BLaER1 treated with 17β-estradiol and CSF1 and Interleukin-3, amounts not matched to agents 10 nM and 100 nM (cell line): ENCODE measurements at regions not wholly inside any gene's neighbourhood (a gene's known extent, or its start where the extent isn't known, plus 50 kb on each side); places are given as distances from the start of the nearest gene placed in this dataset.
"Not testable (repeated sequence)": the region's sequence is repeated elsewhere in the genome, so short reads cannot be mapped to it uniquely, and the experiment has no call there.

Experiments used
- H3K27ac ChIP-seq, 11 experiments: shearing (Covaris generic); formaldehyde crosslinking; 2 replicates each; pipeline ENCODE4 v1.8.1; 2022
- H3K27me3 ChIP-seq, 11 experiments: shearing (Covaris generic); formaldehyde crosslinking; 2 replicates each; pipeline ENCODE4 v1.8.1; 2022
- H3K36me3 ChIP-seq, 11 experiments: shearing (Covaris generic); formaldehyde crosslinking; 2 replicates each; pipeline ENCODE4 v1.8.1; 2022
- H3K4me1 ChIP-seq, 10 experiments: shearing (Covaris generic); formaldehyde crosslinking; 2 replicates each; pipeline ENCODE4 v1.8.1; 2022
- H3K4me2 ChIP-seq, 11 experiments: shearing (Covaris generic); formaldehyde crosslinking; 2 replicates each; pipeline ENCODE4 v1.8.1; 2022
- H3K4me3 ChIP-seq, 10 experiments: shearing (Covaris generic); formaldehyde crosslinking; 2 replicates each; pipeline ENCODE4 v1.8.1; 2022
- H3K9ac ChIP-seq, 11 experiments: shearing (Covaris generic); formaldehyde crosslinking; 2 replicates each; pipeline ENCODE4 v1.8.1; 2022
- H3K9me3 ChIP-seq, 11 experiments: shearing (Covaris generic); formaldehyde crosslinking; replicated peaks in 1 of 11; 2 replicates each; pipeline ENCODE4 v1.8.1; 2022
- H4K20me1 ChIP-seq, 11 experiments: shearing (Covaris generic); formaldehyde crosslinking; 2 replicates each; pipeline ENCODE4 v1.8.1; 2022
- Cebpa-rat ChIP-seq, 11 experiments: shearing (Covaris generic); IDR thresholded peaks; 2 replicates each; pipeline ENCODE4 v1.8.1; 2022

- H3K4me1 ChIP-seq: peaks cover 5 to 28% (median 17%) of the 10 kb centered on the region in 10 experiments; a peak in 16 of 20 replicates
- no peak overlapping the region for H3K27ac ChIP-seq
- no peaks in the 10 kb centered on the region for H3K36me3 ChIP-seq
- no peaks in the 10 kb centered on the region for H3K27me3 ChIP-seq
- peaks cover 0 to 17% (median 11%) of the 10 kb centered on the region in 11 experiments; a peak in 11 of 22 replicates for H3K9me3 ChIP-seq
- no peak for TF ChIP-seq Cebpa-rat (IDR thresholded peaks at IDR 0.05)
- H3K9ac ChIP-seq: no peak overlapping the region
- H3K4me3 ChIP-seq: no peak overlapping the region
- H3K4me2 ChIP-seq: peak overlapping the region; percentile 13 to 56 (median 44); a peak in 20 of 22 replicates
- H4K20me1 ChIP-seq: no peaks in the 10 kb centered on the region
Measured at GRCh38 chr6:119749335-119749734, 399.8 kb upstream of the MAN1A1 start.

GRCh38 chr6:119748535-119748934, 399.0 kb upstream of the MAN1A1 start:
- H4K20me1 ChIP-seq, H3K36me3 ChIP-seq, H3K4me3 ChIP-seq, H3K27ac ChIP-seq, H3K27me3 ChIP-seq, H3K9ac ChIP-seq: not testable (repeated sequence)
- H3K4me1 ChIP-seq: peaks cover 5 to 28% (median 17%) of the 10 kb centered on the region in 10 experiments; a peak in 16 of 20 replicates
- peak overlapping the region; percentile 13 to 56 (median 44); a peak in 13 of 22 replicates for H3K4me2 ChIP-seq
- peaks cover 0 to 17% (median 11%) of the 10 kb centered on the region in 11 experiments; a peak in 11 of 22 replicates for H3K9me3 ChIP-seq

- TF ChIP-seq Cebpa-rat (IDR thresholded peaks at IDR 0.05): no peak
- Histone ChIP-seq H3K9ac (no peak overlapping the region), H3K4me2 (peak overlapping the region in 2 of 11 experiments; percentile 38 to 47; a peak in 4 of 22 replicates), H3K36me3 (no peaks in the 10 kb centered on the region), H3K4me3 (no peak overlapping the region), H3K27me3 (no peaks in the 10 kb centered on the region), H3K27ac (no peak overlapping the region), H4K20me1 (no peaks in the 10 kb centered on the region), H3K9me3 (no peaks in the 10 kb centered on the region), H3K4me1 (no peaks in the 10 kb centered on the region)
Measured at GRCh38 chr6:119742188-119742803, 392.7 kb upstream of the MAN1A1 start.

GRCh38 chr6:119739769-119740168, 390.2 kb upstream of the MAN1A1 start:
- Histone ChIP-seq H3K9ac (no peak overlapping the region), H3K4me1 (no peaks in the 10 kb centered on the region), H3K4me2 (no peak overlapping the region), H3K4me3 (no peak overlapping the region), H3K9me3 (no peaks in the 10 kb centered on the region), H4K20me1 (no peaks in the 10 kb centered on the region), H3K27ac (no peak overlapping the region), H3K27me3 (no peaks in the 10 kb centered on the region), H3K36me3 (no peaks in the 10 kb centered on the region)
- TF ChIP-seq Cebpa-rat (IDR thresholded peaks at IDR 0.05): no peak

GRCh38 chr6:119738425-119738824, 388.9 kb upstream of the MAN1A1 start:
- no peaks in the 10 kb centered on the region for H3K9me3 ChIP-seq
- H3K9ac ChIP-seq: no peak overlapping the region
- H3K36me3 ChIP-seq: no peaks in the 10 kb centered on the region
- TF ChIP-seq Cebpa-rat (IDR thresholded peaks at IDR 0.05): no peak
- H3K27ac ChIP-seq: no peak overlapping the region
- H3K27me3 ChIP-seq: no peaks in the 10 kb centered on the region
- no peak overlapping the region for H3K4me3 ChIP-seq
- H4K20me1 ChIP-seq: no peaks in the 10 kb centered on the region
- no peaks in the 10 kb centered on the region for H3K4me1 ChIP-seq
- no peak overlapping the region for H3K4me2 ChIP-seq

- H3K9ac ChIP-seq: no peak overlapping the region
- TF ChIP-seq Cebpa-rat (IDR thresholded peaks at IDR 0.05): no peak
- no peak overlapping the region for H3K4me3 ChIP-seq
- H3K27ac ChIP-seq: no peak overlapping the region
- H3K9me3 ChIP-seq: no peaks in the 10 kb centered on the region
- no peaks in the 10 kb centered on the region for H3K36me3 ChIP-seq
- H3K4me2 ChIP-seq: no peak overlapping the region
- no peaks in the 10 kb centered on the region for H3K4me1 ChIP-seq
- H4K20me1 ChIP-seq: no peaks in the 10 kb centered on the region
- H3K27me3 ChIP-seq: no peaks in the 10 kb centered on the region
Measured at GRCh38 chr6:119736296-119737021, 386.9 kb upstream of the MAN1A1 start.

- no peaks in the 10 kb centered on the region for H4K20me1 ChIP-seq
- no peak overlapping the region for H3K4me3 ChIP-seq
- no peak overlapping the region for H3K27ac ChIP-seq
- no peaks in the 10 kb centered on the region for H3K4me1 ChIP-seq
- H3K36me3 ChIP-seq: no peaks in the 10 kb centered on the region
- H3K27me3 ChIP-seq: no peaks in the 10 kb centered on the region
- H3K9me3 ChIP-seq: no peaks in the 10 kb centered on the region
- TF ChIP-seq Cebpa-rat (IDR thresholded peaks at IDR 0.05): no peak
- no peak overlapping the region for H3K9ac ChIP-seq
- H3K4me2 ChIP-seq: no peak overlapping the region
Measured at GRCh38 chr6:119735530-119735929, 386.0 kb upstream of the MAN1A1 start.

- TF ChIP-seq Cebpa-rat (IDR thresholded peaks at IDR 0.05): no peak
- no peaks in the 10 kb centered on the region for H3K27me3 ChIP-seq
- no peaks in the 10 kb centered on the region for H3K9me3 ChIP-seq
- no peak overlapping the region for H3K4me2 ChIP-seq
- no peak overlapping the region for H3K4me3 ChIP-seq
- H3K4me1 ChIP-seq: no peaks in the 10 kb centered on the region
- no peaks in the 10 kb centered on the region for H4K20me1 ChIP-seq
- H3K9ac ChIP-seq: no peak overlapping the region
- H3K27ac ChIP-seq: no peak overlapping the region
- no peaks in the 10 kb centered on the region for H3K36me3 ChIP-seq
Measured at GRCh38 chr6:119734227-119734626, 384.7 kb upstream of the MAN1A1 start.

GRCh38 chr6:119728935-119729334, 379.4 kb upstream of the MAN1A1 start:
- H3K27me3 ChIP-seq: no peaks in the 10 kb centered on the region
- no peak overlapping the region for H3K4me2 ChIP-seq
- H3K9ac ChIP-seq: no peak overlapping the region
- no peaks in the 10 kb centered on the region for H4K20me1 ChIP-seq
- H3K4me3 ChIP-seq: no peak overlapping the region
- H3K9me3 ChIP-seq: no peaks in the 10 kb centered on the region
- no peaks in the 10 kb centered on the region for H3K36me3 ChIP-seq
- H3K4me1 ChIP-seq: no peaks in the 10 kb centered on the region; a peak in 1 of 20 replicates
- no peak overlapping the region for H3K27ac ChIP-seq
- no peak for TF ChIP-seq Cebpa-rat (IDR thresholded peaks at IDR 0.05)
